HepG2 (cell line): ENCODE measurements at regions not wholly inside any gene's neighbourhood (a gene's known extent, or its start where the extent isn't known, plus 50 kb on each side); places are given as distances from the start of the nearest gene placed in this dataset.

Experiments
- EHMT2 ChIP-seq: fragments of 200-600 bp; sonication (generic); IDR thresholded peaks from 2 replicates; pipeline ENCODE4 v1.7.0; 2017; ENCODE audit warnings: antibody characterized with exemption, low read depth, low read length, borderline replicate concordance
- EP300 ChIP-seq, 3 experiments: sonication (generic) in 1 of 3; formaldehyde crosslinking in 1 of 3; IDR thresholded peaks; 2 replicates each; pipeline versions ENCODE4 v1.5.1 to v1.6.1; 2011 to 2020; ENCODE audit warnings: low read depth in 2 of 3, low read length in 2 of 3, borderline replicate concordance in 1 of 3, improper control_type of control experiment in 1 of 3, mild to moderate bottlenecking in 1 of 3, missing genetic modification reagents in 1 of 3, moderate library complexity in 1 of 3
- KLF16 ChIP-seq, 2 experiments: sonication (generic) in 1 of 2; formaldehyde crosslinking in 1 of 2; IDR thresholded peaks; 2 replicates each; pipeline versions ENCODE4 v1.6.1 to v1.8.0; 2016 to 2023; ENCODE audit warnings: missing genetic modification reagents in 2 of 2, missing compliant biosample characterization in 1 of 2
- SUZ12 ChIP-seq: fragments of 150-350 bp; IDR thresholded peaks from 2 replicates; pipeline ENCODE4 v1.6.1; 2014; ENCODE audit warnings: low read depth, low read length
- ZFP91 ChIP-seq: sonication (generic); formaldehyde crosslinking; IDR thresholded peaks from 2 replicates; pipeline ENCODE4 v1.9.0; 2022; ENCODE audit warnings: missing genetic modification reagents, mild to moderate bottlenecking, borderline replicate concordance
- ZNF12 ChIP-seq: sonication (generic); formaldehyde crosslinking; IDR thresholded peaks from 2 replicates; pipeline ENCODE4 v1.5.0; 2020; ENCODE audit warnings: missing genetic modification reagents

- TF ChIP-seq EHMT2 (no peak), ZFP91 (CRISPR knock-in tag) (no peak), EP300 (IDR thresholded peaks at IDR 0.05; ENCODE audit: low read depth in 2 of 2, low read length in 2 of 2) (no peak), EP300 (CRISPR knock-in tag; IDR thresholded peaks at IDR 0.05; ENCODE audit: borderline replicate concordance) (no peak), SUZ12 (no peak), KLF16 (CRISPR knock-in tag; IDR thresholded peaks at IDR 0.05) (no peak), ZNF12 (CRISPR knock-in tag) (no peak)
Observed at GRCh38 chr10:124289851-124290795, 128.6 kb downstream of the OAT start.
